Transverse colon (tissue), 4 donors: ENCODE measurements at regions not wholly inside any gene's neighbourhood (a gene's known extent, or its start where the extent isn't known, plus 50 kb on each side); places are given as distances from the start of the nearest gene placed in this dataset.

Experiments used
- EP300 ChIP-seq: sonication (generic); formaldehyde crosslinking; IDR thresholded peaks from one replicate; pipeline ENCODE4 v1.6.1; 2017; ENCODE audit warnings: antibody characterized with exemption, low read depth
- POLR2AphosphoS5 ChIP-seq, 3 donors: sonication (generic); formaldehyde crosslinking; IDR thresholded peaks; one replicate each; pipeline ENCODE4 v1.6.1; 2016; ENCODE audit warnings: antibody characterized with exemption in 3 of 3
- TF ChIP-seq, protein P1 (sequence below), 5 experiments: fragments of 200-600 bp in 3 of 5; fragments of 450-650 bp in 2 of 5; sonication (generic) in 3 of 5; IDR thresholded peaks; 1 replicate in 2 of 5; 2 replicates in 3 of 5; pipeline ENCODE4 v1.5.1; 2016 to 2017; ENCODE audit warnings: antibody characterized with exemption in 5 of 5, inconsistent platforms in 3 of 5, mild to moderate bottlenecking in 2 of 5, moderate library complexity in 1 of 5

DNA sequence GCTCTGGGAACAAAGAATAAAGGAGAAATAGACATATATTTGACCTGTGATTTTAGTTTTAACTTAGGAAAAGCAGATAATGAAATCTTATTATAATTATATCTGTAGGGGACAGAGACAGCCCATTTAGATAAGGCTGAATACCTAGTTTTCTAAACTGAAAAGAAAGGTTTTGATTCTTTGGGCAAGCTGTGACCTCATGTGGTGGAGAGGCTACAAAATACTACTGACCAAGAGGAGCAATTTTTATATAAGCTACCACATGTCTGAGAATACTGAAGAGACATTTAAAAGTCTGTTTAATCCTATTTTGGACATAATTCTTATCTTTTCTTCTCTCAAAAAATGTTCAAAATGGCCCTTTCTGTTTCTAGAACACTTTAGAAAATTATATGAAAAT, 271.0 kb downstream of the MTERF1 start:
- TF ChIP-seq EP300 = no peak
- TF ChIP-seq, protein P1, sequence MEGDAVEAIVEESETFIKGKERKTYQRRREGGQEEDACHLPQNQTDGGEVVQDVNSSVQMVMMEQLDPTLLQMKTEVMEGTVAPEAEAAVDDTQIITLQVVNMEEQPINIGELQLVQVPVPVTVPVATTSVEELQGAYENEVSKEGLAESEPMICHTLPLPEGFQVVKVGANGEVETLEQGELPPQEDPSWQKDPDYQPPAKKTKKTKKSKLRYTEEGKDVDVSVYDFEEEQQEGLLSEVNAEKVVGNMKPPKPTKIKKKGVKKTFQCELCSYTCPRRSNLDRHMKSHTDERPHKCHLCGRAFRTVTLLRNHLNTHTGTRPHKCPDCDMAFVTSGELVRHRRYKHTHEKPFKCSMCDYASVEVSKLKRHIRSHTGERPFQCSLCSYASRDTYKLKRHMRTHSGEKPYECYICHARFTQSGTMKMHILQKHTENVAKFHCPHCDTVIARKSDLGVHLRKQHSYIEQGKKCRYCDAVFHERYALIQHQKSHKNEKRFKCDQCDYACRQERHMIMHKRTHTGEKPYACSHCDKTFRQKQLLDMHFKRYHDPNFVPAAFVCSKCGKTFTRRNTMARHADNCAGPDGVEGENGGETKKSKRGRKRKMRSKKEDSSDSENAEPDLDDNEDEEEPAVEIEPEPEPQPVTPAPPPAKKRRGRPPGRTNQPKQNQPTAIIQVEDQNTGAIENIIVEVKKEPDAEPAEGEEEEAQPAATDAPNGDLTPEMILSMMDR (IDR thresholded peaks at IDR 0.05) = no peak
- no peak for TF ChIP-seq POLR2AphosphoS5 (IDR thresholded peaks at IDR 0.05)
